ENCODE measurements at regions not wholly inside any gene's neighbourhood (a gene's known extent, or its start where the extent isn't known, plus 50 kb on each side); places are given as distances from the start of the nearest gene placed in this dataset.
"Not testable (repeated sequence)": the region's sequence is repeated elsewhere in the genome, so short reads cannot be mapped to it uniquely, and the experiment has no call there.

DNA sequence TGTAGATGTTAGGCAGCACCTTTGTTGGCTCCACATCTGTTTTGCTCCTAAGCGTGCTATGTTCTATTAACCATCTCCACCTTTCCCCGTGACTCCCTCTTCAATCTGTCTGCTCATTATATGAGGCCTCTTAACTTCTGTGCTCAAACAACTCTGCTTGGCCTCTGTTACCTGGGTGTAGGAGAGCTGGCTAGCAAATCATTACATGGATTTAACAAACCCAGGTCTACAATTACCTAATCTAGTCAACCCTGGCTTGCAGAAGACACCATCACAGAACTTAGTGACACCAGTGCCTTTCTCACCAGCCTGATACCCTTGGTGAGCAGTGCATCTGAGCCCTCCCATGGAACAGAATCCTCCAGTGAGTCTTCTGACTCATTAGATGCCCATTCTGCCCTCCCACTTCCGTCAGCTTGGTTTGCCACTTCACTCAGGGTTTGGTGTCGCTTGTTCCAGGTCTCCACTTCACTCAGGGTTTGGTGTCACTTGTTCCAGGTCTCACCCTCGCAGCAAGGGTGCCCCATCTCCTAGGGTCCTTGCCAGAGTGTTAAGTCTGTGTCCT, 92.0 kb upstream of the KIF26B start:
- no peak for TF ChIP-seq GLIS3 (CRISPR knock-in tag; IDR thresholded peaks at IDR 0.05)
- no peak for ATAC-seq

- not testable (repeated sequence) for ATAC-seq
These were observed 93.0 kb upstream of the KIF26B start for GRCh38 chr1:245061808-245062207.

DNA sequence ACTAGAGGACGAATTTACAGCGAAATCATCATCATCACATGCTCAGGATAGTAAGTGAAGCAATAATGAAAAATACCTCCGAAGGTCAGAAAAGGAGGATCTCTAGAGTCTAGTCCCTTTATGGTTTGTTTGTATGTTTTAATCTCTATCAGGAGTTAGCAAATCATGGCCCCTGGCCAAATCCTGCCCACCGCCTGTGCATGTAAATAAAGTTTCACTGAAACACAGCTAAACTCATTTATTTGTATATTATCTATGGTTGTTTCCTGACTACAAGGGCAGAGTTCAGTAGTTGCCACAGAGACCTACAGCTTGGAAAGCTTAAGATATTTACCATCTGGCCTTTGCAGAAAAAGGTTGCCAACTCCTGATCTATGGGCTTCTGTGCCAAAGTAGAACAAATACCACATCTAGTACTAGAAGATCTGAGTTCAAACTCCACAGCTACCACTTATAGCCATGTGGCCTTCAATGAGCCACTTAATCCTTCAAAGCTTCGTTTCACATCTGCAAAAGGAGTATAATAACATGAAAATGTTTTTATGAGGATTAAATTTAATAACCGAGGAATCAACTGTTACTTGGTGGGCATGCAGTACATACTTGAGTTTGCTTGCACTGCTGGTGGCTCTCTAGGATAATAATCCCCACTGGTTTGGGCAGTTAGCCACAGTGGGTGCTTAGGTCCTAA, 94.0 kb upstream of the KIF26B start:
- TF ChIP-seq GLIS3 (CRISPR knock-in tag; IDR thresholded peaks at IDR 0.05): no peak
- no peak for TF ChIP-seq ZC3H10 (CRISPR knock-in tag; IDR thresholded peaks at IDR 0.05)
- TF ChIP-seq OSR1 (CRISPR knock-in tag; IDR thresholded peaks at IDR 0.05): no peak
- no peak for TF ChIP-seq BACH2 (CRISPR knock-in tag; IDR thresholded peaks at IDR 0.05; ENCODE audit: borderline replicate concordance)
- no peak for TF ChIP-seq CSDC2 (CRISPR knock-in tag; IDR thresholded peaks at IDR 0.05)
- TF ChIP-seq CSRNP3 (CRISPR knock-in tag; IDR thresholded peaks at IDR 0.05): no peak
- TF ChIP-seq, protein P1, sequence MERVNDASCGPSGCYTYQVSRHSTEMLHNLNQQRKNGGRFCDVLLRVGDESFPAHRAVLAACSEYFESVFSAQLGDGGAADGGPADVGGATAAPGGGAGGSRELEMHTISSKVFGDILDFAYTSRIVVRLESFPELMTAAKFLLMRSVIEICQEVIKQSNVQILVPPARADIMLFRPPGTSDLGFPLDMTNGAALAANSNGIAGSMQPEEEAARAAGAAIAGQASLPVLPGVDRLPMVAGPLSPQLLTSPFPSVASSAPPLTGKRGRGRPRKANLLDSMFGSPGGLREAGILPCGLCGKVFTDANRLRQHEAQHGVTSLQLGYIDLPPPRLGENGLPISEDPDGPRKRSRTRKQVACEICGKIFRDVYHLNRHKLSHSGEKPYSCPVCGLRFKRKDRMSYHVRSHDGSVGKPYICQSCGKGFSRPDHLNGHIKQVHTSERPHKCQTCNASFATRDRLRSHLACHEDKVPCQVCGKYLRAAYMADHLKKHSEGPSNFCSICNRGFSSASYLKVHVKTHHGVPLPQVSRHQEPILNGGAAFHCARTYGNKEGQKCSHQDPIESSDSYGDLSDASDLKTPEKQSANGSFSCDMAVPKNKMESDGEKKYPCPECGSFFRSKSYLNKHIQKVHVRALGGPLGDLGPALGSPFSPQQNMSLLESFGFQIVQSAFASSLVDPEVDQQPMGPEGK (CRISPR knock-in tag; IDR thresholded peaks at IDR 0.05; ENCODE audit: borderline replicate concordance): no peak
- TF ChIP-seq ARNTL (CRISPR knock-in tag; IDR thresholded peaks at IDR 0.05; ENCODE audit: borderline replicate concordance, low read depth): no peak
- no peak for TF ChIP-seq RARB (CRISPR knock-in tag; IDR thresholded peaks at IDR 0.05)
- TF ChIP-seq TCF4 (CRISPR knock-in tag; IDR thresholded peaks at IDR 0.05; ENCODE audit: borderline replicate concordance): no peak
- no peak for TF ChIP-seq ZNF8 (CRISPR knock-in tag; IDR thresholded peaks at IDR 0.05)
- TF ChIP-seq, protein P2, sequence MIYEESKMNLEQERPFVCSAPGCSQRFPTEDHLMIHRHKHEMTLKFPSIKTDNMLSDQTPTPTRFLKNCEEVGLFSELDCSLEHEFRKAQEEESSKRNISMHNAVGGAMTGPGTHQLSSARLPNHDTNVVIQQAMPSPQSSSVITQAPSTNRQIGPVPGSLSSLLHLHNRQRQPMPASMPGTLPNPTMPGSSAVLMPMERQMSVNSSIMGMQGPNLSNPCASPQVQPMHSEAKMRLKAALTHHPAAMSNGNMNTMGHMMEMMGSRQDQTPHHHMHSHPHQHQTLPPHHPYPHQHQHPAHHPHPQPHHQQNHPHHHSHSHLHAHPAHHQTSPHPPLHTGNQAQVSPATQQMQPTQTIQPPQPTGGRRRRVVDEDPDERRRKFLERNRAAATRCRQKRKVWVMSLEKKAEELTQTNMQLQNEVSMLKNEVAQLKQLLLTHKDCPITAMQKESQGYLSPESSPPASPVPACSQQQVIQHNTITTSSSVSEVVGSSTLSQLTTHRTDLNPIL (CRISPR knock-in tag; IDR thresholded peaks at IDR 0.05; ENCODE audit: low read depth): no peak
- TF ChIP-seq ZNF565 (CRISPR knock-in tag; conservative IDR thresholded peaks at IDR 0.05; ENCODE audit: low read depth): no peak
- TF ChIP-seq TSHZ2 (CRISPR knock-in tag; IDR thresholded peaks at IDR 0.05): no peak
- peak; percentile 69; the same call in 2 of the 3 replicates for ATAC-seq

GRCh38 chr1:245059806-245060424, 94.9 kb upstream of the KIF26B start:
- no peak for ATAC-seq
- TF ChIP-seq ZFP3 (CRISPR knock-in tag; IDR thresholded peaks at IDR 0.05): no peak
- TF ChIP-seq TOX (CRISPR knock-in tag; IDR thresholded peaks at IDR 0.05; ENCODE audit: borderline replicate concordance): no peak
- no peak for TF ChIP-seq TCF4 (CRISPR knock-in tag; IDR thresholded peaks at IDR 0.05; ENCODE audit: borderline replicate concordance)
- no peak for TF ChIP-seq OSR1 (CRISPR knock-in tag; IDR thresholded peaks at IDR 0.05)
- TF ChIP-seq CSRNP3 (CRISPR knock-in tag; IDR thresholded peaks at IDR 0.05): no peak
- no peak for TF ChIP-seq ESRRG (CRISPR knock-in tag; IDR thresholded peaks at IDR 0.05)
- no peak for TF ChIP-seq ZNF70 (CRISPR knock-in tag; IDR thresholded peaks at IDR 0.05)
- no peak for TF ChIP-seq ZC3H10 (CRISPR knock-in tag; IDR thresholded peaks at IDR 0.05)
- no peak for TF ChIP-seq PPARA (CRISPR knock-in tag; IDR thresholded peaks at IDR 0.05; ENCODE audit: borderline replicate concordance)
- TF ChIP-seq RARB (CRISPR knock-in tag; IDR thresholded peaks at IDR 0.05): no peak
- no peak for TF ChIP-seq ZNF565 (CRISPR knock-in tag; conservative IDR thresholded peaks at IDR 0.05; ENCODE audit: low read depth)
- TF ChIP-seq, protein P1 (CRISPR knock-in tag; IDR thresholded peaks at IDR 0.05; ENCODE audit: borderline replicate concordance): no peak
- TF ChIP-seq, protein P2 (CRISPR knock-in tag; IDR thresholded peaks at IDR 0.05; ENCODE audit: low read depth): no peak
- TF ChIP-seq ZNF8 (CRISPR knock-in tag; IDR thresholded peaks at IDR 0.05): no peak
- TF ChIP-seq ISL1 (CRISPR knock-in tag; IDR thresholded peaks at IDR 0.05): no peak
- no peak for TF ChIP-seq ZFP30 (CRISPR knock-in tag; IDR thresholded peaks at IDR 0.05)

All from SK-N-SH treated with all-trans-retinoic acid at 6 μM for 48 hours (cell line).